ENCODE measurements at regions not wholly inside any gene's neighbourhood (a gene's known extent, or its start where the extent isn't known, plus 50 kb on each side); places are given as distances from the start of the nearest gene placed in this dataset.

- DNase-seq = no peak
Measured at GRCh38 chr4:18813771-18814170, 792.2 kb upstream of the LCORL start.

DNA sequence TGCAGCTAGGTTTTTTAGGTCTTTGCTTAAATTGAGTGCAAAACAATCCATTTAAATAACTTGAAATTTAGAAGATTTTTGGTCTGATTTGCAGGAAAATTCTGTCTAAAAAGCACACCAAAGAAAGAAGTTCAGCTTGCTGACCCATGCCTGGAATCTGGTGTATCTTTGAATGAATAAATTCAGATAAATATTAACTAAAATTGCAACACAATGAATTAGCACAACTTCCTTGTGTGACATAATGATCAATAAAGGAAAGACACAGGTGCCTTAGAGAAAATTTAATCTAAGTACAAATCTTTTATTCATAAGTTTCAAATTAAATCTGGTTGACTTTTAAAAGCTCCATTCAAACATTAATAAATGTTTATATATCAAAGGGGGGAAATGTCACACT lies 791.5 kb upstream of the LCORL start:
- no peak for DNase-seq

- DNase-seq = no peak
Measured at GRCh38 chr4:18803781-18804180, 782.2 kb upstream of the LCORL start.

DNA sequence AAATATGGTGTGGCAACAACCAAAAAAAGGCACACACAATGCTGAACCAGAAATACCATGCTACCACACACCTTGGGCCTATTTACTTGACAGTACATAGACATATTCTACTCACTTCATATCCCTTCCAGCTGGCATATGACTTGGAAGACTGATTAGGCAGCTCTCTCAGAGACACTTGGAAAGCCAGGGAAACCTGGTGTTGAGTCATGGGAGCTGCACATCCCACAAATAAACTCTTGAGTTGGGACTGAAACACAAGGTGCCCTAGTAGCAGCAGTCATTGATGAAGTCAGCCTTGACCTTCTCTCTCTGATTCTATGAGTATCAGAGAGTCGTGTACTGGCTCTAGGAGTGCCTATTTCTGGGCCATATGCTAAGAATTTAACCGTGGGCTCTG lies 776.6 kb upstream of the LCORL start:
- DNase-seq = no peak

DNA sequence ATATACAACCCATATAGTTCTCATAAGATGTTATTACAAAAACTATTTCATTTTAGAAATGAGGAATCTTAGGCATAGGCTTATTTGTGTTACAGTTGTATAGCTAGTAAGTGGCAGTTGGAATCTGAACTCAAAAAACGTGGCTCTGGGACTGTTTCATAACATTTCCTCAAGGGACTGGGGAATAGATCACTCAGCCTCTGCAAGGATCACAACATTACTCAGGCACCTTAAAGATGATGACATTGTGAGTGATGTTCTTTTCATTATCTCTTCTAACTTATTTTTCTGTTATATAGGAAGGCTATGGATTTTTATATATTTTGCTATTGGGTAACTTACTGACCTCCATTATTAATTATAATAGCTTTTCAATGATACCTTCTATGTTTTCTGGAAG lies 774.2 kb upstream of the LCORL start:
- DNase-seq = no peak

GRCh38 chr4:18777190-18777930 lies 755.8 kb upstream of the LCORL start:
- no peak for DNase-seq

DNA sequence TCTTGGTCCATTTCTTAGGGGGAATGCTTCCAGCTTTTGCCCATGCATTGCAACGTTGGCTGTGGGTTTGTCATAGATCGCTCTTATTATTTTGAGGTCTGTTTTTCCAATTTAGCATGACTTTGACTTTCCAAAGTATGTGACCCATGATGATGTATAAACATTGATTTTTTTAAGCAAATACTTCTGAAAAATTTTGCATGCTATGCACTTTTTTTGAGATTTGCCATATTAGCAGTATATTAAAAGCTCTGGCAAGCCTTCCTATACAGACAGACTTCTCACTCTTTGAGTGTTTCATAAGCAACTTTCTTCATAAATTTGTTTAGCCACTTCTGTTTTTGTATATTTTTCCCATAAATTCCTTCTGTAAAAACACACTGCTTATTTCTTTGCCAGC lies 746.4 kb upstream of the LCORL start:
- DNase-seq = no peak

DNA sequence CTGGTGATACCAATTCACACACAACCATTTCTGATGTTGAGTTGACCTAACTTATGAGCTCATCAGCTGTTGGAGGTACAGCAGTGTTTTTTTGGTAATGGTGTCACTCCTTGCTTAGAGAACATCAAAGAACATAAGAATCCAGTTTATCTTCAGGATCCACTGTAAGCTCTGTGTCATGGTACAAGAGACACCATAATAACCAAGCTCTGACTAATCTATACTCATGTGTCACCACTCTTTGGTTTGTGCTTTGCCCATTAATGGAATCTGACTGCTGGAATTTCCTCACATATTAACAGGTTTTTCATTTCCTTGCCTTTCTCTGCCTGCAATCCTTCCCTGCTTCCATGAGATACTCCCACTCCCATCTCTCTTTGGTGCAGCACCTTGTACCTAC lies 735.1 kb upstream of the LCORL start:
- no peak for DNase-seq

GRCh38 chr4:18754180-18754579 lies 732.6 kb upstream of the LCORL start:
- DNase-seq = no peak

DNA sequence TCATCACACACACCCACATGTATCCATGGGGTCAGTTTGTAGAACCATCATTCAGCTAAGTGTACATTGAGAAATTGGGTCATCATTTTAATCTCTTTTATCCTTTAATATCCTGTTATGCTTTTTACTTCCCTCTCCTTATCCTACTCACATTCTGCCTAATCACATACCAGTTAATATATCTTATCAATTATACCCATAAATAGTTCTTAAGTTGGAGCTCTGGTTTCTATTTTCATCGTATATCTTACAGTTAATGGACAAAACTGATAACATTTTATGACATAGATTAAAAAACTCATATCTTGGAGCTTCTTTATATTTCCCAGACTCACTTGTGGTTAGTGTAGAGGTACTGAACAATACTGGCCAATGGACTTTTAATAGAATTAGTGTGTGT lies 729.5 kb upstream of the LCORL start:
- no peak for DNase-seq

DNA sequence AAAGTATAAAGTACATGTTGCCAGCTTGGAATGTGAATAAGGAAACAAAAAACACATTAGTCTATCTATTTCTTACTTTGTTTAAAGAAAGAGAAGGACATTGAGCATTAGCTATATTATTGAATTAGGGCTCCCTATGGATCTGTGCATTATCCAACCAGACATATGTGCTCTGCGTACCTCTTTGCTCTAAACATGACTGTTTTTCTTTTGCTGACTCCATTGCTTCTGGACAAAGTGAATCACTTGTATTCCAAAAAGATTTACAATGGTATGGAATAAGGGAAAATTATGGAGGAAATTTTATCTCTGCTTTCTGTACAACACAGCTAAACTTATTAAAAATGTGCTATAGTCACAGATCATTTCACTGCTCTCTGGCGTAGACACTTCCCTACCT lies 727.8 kb upstream of the LCORL start:
- DNase-seq = no peak

GRCh38 chr4:18736551-18736950 lies 715.0 kb upstream of the LCORL start:
- no peak for DNase-seq

GRCh38 chr4:18735740-18736268 lies 714.2 kb upstream of the LCORL start:
- no peak for DNase-seq

- peak in 1 of 58 donors; percentile 0 for DNase-seq
Measured at GRCh38 chr4:18734405-18734804, 712.9 kb upstream of the LCORL start.

GRCh38 chr4:18733961-18734360 lies 712.4 kb upstream of the LCORL start:
- no peak for DNase-seq

DNA sequence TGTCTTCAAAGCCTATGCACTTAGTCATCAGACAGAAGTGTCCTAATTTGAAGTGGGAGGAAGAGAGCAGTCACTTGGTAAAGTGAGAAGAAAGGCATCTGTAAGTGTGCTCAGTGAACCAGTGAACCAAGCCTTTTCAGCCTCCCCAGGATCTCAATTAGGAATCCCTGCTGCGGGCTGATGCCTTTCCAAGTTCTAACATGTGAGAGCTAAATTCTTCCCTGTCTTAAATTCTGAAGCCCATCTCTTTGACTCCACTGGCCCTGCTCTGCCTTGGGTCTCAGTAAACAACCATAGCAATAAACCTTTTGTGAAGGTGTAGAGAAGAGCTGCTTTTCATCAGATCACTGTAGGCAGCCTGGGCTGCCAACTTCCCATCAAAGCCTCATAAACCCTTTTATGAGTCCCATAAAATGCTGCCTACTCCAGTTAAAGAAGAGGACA lies 701.2 kb upstream of the LCORL start:
- DNase-seq = no peak

- DNase-seq = no peak
Measured at GRCh38 chr4:18698119-18698883, 676.7 kb upstream of the LCORL start.

GRCh38 chr4:18695733-18696527 lies 674.4 kb upstream of the LCORL start:
- DNase-seq = no peak

DNA sequence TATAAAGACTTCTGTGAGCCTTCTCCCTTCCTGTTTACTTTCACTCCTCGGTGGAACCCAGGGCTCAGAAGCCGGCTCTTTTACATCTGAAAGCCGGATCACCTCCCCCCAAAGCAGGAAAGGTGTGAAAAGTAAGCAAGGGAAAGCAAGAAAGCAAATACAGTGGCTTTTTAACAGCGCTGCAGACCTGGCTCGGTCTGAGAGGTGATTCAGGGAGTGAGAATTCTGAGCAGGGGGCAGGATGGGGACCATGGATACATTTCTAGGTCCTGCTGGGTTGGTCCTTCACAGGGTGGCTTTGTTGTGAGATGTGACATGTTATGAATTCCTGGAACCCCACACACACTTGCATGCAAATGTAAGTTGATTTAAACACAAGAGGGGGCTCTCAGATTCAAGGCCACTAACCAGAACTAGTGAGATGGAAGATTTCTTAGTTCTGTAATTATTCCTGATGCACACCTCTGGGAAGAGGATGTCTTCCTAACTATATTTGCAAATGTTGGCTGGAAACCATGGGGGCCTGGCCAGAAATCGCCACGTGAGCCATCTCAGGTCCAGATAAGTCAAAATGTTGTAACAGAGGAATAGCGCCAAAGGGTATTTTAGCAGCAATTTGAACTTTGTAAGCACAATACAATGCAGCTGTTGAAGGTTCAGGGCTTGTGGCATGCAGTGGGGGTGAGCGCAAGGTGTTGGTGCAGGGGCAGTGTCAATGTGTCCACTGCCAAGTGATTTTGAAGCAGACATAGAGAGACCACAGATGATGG lies 670.1 kb upstream of the LCORL start:
- DNase-seq = no peak

- no peak for DNase-seq
Measured at GRCh38 chr4:18690291-18690955, 668.9 kb upstream of the LCORL start.

Measured in anterior cingulate cortex (tissue), 58 donors.